ENCODE measurements at regions not wholly inside any gene's neighbourhood (a gene's known extent, or its start where the extent isn't known, plus 50 kb on each side); places are given as distances from the start of the nearest gene placed in this dataset.

DNA sequence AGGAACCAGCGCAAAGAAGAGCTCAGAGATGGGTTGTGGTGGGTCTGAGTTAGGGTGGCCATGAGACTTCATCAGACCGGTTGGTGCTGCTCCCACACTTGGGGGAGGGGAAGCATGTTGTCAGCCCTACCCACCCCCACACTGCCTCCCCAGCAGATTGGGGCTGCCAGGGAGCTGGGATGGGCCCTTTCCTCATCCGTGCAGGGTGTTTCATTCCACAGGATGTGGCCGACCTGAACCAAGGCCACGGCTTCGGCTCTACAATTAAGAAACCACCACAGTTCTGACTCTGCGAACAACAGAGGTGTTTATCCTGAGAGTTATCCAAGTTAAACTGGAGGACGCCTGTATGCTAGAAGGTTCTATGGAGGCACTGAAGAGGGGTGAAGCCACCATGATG is 171.2 kb downstream of the ETS2 start:
- no peaks in the 10 kb centered on the region for H3K4me1 ChIP-seq
- in situ Hi-C loops (cut with MboI; ENCODE audit: low pct_ligation_motif_present in 1 of 4, low pct_unique_long_range_greater_than_20kb in 1 of 4, low sequenced_read_pairs in 3 of 4) (no loop called here), intact Hi-C loops (cut with DNase I; ENCODE audit: low total_unique reads) (no loop called here)
- no peaks in the 10 kb centered on the region for H3K36me3 ChIP-seq
- TF ChIP-seq EP300 (IDR thresholded peaks at IDR 0.05; ENCODE audit: low read depth): no peak
- no peak for TF ChIP-seq POLR2AphosphoS5 (IDR thresholded peaks at IDR 0.05)
- no peak for TF ChIP-seq POLR2A (IDR thresholded peaks at IDR 0.05)
- TF ChIP-seq, protein P1, sequence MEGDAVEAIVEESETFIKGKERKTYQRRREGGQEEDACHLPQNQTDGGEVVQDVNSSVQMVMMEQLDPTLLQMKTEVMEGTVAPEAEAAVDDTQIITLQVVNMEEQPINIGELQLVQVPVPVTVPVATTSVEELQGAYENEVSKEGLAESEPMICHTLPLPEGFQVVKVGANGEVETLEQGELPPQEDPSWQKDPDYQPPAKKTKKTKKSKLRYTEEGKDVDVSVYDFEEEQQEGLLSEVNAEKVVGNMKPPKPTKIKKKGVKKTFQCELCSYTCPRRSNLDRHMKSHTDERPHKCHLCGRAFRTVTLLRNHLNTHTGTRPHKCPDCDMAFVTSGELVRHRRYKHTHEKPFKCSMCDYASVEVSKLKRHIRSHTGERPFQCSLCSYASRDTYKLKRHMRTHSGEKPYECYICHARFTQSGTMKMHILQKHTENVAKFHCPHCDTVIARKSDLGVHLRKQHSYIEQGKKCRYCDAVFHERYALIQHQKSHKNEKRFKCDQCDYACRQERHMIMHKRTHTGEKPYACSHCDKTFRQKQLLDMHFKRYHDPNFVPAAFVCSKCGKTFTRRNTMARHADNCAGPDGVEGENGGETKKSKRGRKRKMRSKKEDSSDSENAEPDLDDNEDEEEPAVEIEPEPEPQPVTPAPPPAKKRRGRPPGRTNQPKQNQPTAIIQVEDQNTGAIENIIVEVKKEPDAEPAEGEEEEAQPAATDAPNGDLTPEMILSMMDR (IDR thresholded peaks at IDR 0.05): no peak
- H3K4me3 ChIP-seq: no peak overlapping the region
- H3K27ac ChIP-seq: no peak overlapping the region
- no peaks in the 10 kb centered on the region for H3K9me3 ChIP-seq
- WGBS, 2 donors (ENCODE audit: low coverage in 1 of 2): 96% methylated on average over 8 of the region's 8 CpGs; no CpG with 5 or more reads in 1 of the 2 donors
- H3K27me3 ChIP-seq: no peaks in the 10 kb centered on the region
- no peak for DNase-seq

DNA sequence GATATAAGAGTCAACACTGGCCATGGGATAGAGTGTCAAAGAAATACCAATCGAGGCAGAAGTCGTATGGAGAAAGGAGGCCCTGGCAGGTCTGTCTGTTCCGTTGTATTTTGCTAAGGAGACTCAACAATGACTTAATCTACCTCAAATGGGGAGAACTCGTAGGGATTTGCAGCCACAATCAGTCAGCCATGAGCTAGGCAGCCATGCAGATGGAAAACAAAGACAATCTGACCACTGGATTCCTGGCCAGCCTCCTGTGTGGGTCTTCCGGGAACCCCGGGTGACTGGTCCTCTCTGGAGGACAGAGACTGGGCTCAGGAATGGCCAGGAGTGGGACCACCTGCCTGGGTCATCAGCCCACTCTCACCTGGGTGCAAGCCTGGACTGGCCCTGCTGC is 167.8 kb downstream of the ETS2 start:
- H3K4me3 ChIP-seq: no peak overlapping the region
- no peaks in the 10 kb centered on the region for H3K36me3 ChIP-seq
- intact Hi-C loops (cut with DNase I; ENCODE audit: low total_unique reads) (no loop called here), in situ Hi-C loops (cut with MboI; ENCODE audit: low pct_ligation_motif_present in 1 of 4, low pct_unique_long_range_greater_than_20kb in 1 of 4, low sequenced_read_pairs in 3 of 4) (no loop called here)
- H3K27ac ChIP-seq: no peak overlapping the region
- no peaks in the 10 kb centered on the region for H3K9me3 ChIP-seq
- TF ChIP-seq POLR2A (IDR thresholded peaks at IDR 0.05): no peak
- TF ChIP-seq POLR2AphosphoS5 (IDR thresholded peaks at IDR 0.05): no peak
- no peak for TF ChIP-seq EP300 (IDR thresholded peaks at IDR 0.05; ENCODE audit: low read depth)
- H3K27me3 ChIP-seq: no peaks in the 10 kb centered on the region
- 88 to 100% methylated on average over 2 to 6 of the region's 6 CpGs for WGBS, 2 donors (ENCODE audit: low coverage in 1 of 2)
- DNase-seq: no peak
- no peaks in the 10 kb centered on the region for H3K4me1 ChIP-seq

DNA sequence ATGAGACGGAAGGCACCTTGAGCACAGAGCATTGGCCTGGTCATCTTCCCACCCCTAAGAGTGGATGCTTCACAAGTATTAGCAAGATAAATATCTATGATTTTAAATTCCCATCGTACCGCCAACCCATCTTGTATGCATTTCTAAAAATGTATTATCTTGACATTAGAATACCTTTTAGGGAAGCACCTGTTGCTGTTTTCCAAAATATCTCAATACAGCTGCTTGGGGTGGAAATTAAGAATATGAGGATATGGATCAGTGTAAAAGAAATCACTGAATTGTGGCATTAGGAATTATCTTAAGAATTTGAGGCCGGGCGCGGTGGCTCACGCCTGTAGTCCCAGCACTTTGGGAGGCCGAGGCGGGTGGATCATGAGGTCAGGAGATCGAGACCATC is 166.3 kb downstream of the ETS2 start:
- intact Hi-C loops (cut with DNase I; ENCODE audit: low total_unique reads): no loop called here
- H3K4me1 ChIP-seq: no peaks in the 10 kb centered on the region
- H3K27me3 ChIP-seq: no peaks in the 10 kb centered on the region
- no peak for TF ChIP-seq POLR2A (IDR thresholded peaks at IDR 0.05)
- TF ChIP-seq, protein P1 (IDR thresholded peaks at IDR 0.05): no peak
- no peak for TF ChIP-seq EP300 (IDR thresholded peaks at IDR 0.05; ENCODE audit: low read depth)
- no peak for TF ChIP-seq POLR2AphosphoS5 (IDR thresholded peaks at IDR 0.05)
- H3K27ac ChIP-seq: no peak overlapping the region
- in situ Hi-C loops (cut with MboI; ENCODE audit: low pct_ligation_motif_present in 1 of 4, low pct_unique_long_range_greater_than_20kb in 1 of 4, low sequenced_read_pairs in 3 of 4): no loop called here
- H3K9me3 ChIP-seq: no peaks in the 10 kb centered on the region
- no peak for DNase-seq
- H3K36me3 ChIP-seq: no peaks in the 10 kb centered on the region
- 94 to 97% methylated on average over 10 of the region's 10 CpGs for whole genome bisulfite sequencing, 2 donors (ENCODE audit: low coverage in 1 of 2)
- H3K4me3 ChIP-seq: no peak overlapping the region

DNA sequence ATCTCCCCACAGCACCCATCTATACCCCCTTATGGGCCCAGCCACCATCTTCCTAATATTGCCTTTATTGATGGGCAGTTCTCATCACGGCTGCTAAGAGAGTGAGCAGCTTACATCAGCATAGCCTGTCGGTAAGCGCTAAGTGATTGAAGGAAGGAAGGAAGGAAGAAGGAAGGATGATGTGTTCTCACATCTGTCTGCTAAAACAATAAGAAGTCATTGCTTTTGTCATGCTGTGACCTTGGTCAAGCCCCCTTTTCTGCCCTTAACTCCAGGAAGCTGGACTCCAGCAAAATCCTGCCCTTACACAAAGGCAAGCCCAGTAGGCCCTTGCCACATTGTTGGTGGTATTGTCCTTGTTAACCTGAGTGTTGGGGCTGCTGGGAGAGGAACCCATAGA is 165.0 kb downstream of the ETS2 start:
- intact Hi-C loops (cut with DNase I; ENCODE audit: low total_unique reads): no loop called here
- Histone ChIP-seq H3K27ac (no peak overlapping the region), H3K4me3 (no peak overlapping the region), H3K9me3 (no peaks in the 10 kb centered on the region), H3K36me3 (no peaks in the 10 kb centered on the region), H3K27me3 (no peaks in the 10 kb centered on the region), H3K4me1 (peaks cover 0 to 6% (median 3%) of the 10 kb centered on the region in 4 donors)
- TF ChIP-seq, protein P1 (IDR thresholded peaks at IDR 0.05): no peak
- TF ChIP-seq EP300 (IDR thresholded peaks at IDR 0.05; ENCODE audit: low read depth): no peak
- TF ChIP-seq POLR2A (IDR thresholded peaks at IDR 0.05): no peak
- TF ChIP-seq POLR2AphosphoS5 (IDR thresholded peaks at IDR 0.05): no peak
- WGBS, 2 donors (ENCODE audit: low coverage in 1 of 2): 90% methylated on average over 3 of the region's 3 CpGs; no CpG with 5 or more reads in 1 of the 2 donors
- DNase-seq: no peak
- in situ Hi-C loops (cut with MboI; ENCODE audit: low pct_ligation_motif_present in 1 of 4, low pct_unique_long_range_greater_than_20kb in 1 of 4, low sequenced_read_pairs in 3 of 4): no loop called here
